Ishikawa (cell line): ENCODE measurements at regions not wholly inside any gene's neighbourhood (a gene's known extent, or its start where the extent isn't known, plus 50 kb on each side); places are given as distances from the start of the nearest gene placed in this dataset.

Experiments used
- CEBPB ChIP-seq: IDR thresholded peaks from 2 replicates; pipeline ENCODE4 v1.6.1; 2012
- CREB1 ChIP-seq: IDR thresholded peaks from 2 replicates; pipeline ENCODE4 v1.6.1; 2012; ENCODE audit warnings: low read depth
- EGR1 ChIP-seq: IDR thresholded peaks from 2 replicates; pipeline ENCODE4 v1.6.1; 2012
- EP300 ChIP-seq: IDR thresholded peaks from 2 replicates; pipeline ENCODE4 v1.6.1; 2012; ENCODE audit warnings: borderline replicate concordance
- MAX ChIP-seq: IDR thresholded peaks from 2 replicates; pipeline ENCODE4 v1.6.1; 2012
- NFIC ChIP-seq: IDR thresholded peaks from 2 replicates; pipeline ENCODE4 v1.6.1; 2012
- RAD21 ChIP-seq: IDR thresholded peaks from 2 replicates; pipeline ENCODE4 v1.6.1; 2012; ENCODE audit warnings: low read depth
- REST ChIP-seq: IDR thresholded peaks from 2 replicates; pipeline ENCODE4 v1.6.1; 2012; ENCODE audit warnings: low read depth, mild to moderate bottlenecking
- TAF1 ChIP-seq: IDR thresholded peaks from 2 replicates; pipeline ENCODE4 v1.6.1; 2012; ENCODE audit warnings: low read depth, mild to moderate bottlenecking
- TCF12 ChIP-seq: IDR thresholded peaks from 2 replicates; pipeline ENCODE4 v1.6.1; 2012; ENCODE audit warnings: low read depth
- TEAD4 ChIP-seq: IDR thresholded peaks from 2 replicates; pipeline ENCODE4 v1.6.1; 2012
- USF1 ChIP-seq: IDR thresholded peaks from 2 replicates; pipeline ENCODE4 v1.6.1; 2012
- YY1 ChIP-seq: IDR thresholded peaks from 2 replicates; pipeline ENCODE4 v1.6.1; 2012; ENCODE audit warnings: low read depth
- ZBTB7A ChIP-seq: IDR thresholded peaks from 2 replicates; pipeline ENCODE4 v1.6.1; 2012; ENCODE audit warnings: low read depth

GRCh38 chr18:29218091-29218490 is 1041.2 kb upstream of the CDH2 start:
- TF ChIP-seq CREB1 (no peak), CEBPB (no peak), YY1 (no peak), MAX (no peak), ZBTB7A (no peak), EP300 (no peak), EGR1 (no peak), TAF1 (no peak), RAD21 (no peak), REST (no peak), NFIC (no peak), TEAD4 (no peak), TCF12 (no peak), USF1 (no peak)
